GM23338 (cell line): ENCODE measurements at regions not wholly inside any gene's neighbourhood (a gene's known extent, or its start where the extent isn't known, plus 50 kb on each side); places are given as distances from the start of the nearest gene placed in this dataset.

ENCODE experiments used
- ATAC-seq: fragments of 200-7000 bp; cut with Tn5 transposase; 3 replicates; pipeline ENCODE4 v1.9.1; 2020
- DNase-seq: peaks from one replicate; pipeline ENCODE4 v3.0.0-alpha.2; 2015; ENCODE audit warnings: low spot score
- H2AFZ ChIP-seq: fragments of 200-600 bp; sonication (generic); 2 replicates; pipeline ENCODE4 v1.8.0; 2016; ENCODE audit warnings: antibody characterized with exemption, mild to moderate bottlenecking, moderate library complexity
- H3F3A ChIP-seq: fragments of 200-600 bp; sonication (generic); replicated peaks from 2 replicates; pipeline ENCODE4 v1.8.0; 2017; ENCODE audit warnings: antibody characterized with exemption, mixed run types, low read depth
- H3K27ac ChIP-seq: fragments of 200-600 bp; sonication (generic); 2 replicates; pipeline ENCODE4 v1.6.1; 2016; ENCODE audit warnings: low read depth
- H3K27me3 ChIP-seq: fragments of 200-600 bp; sonication (generic); 2 replicates; pipeline ENCODE4 v1.8.0; 2016; ENCODE audit warnings: mild to moderate bottlenecking, mixed run types, moderate library complexity; ENCODE audit not compliant: insufficient read depth
- H3K36me3 ChIP-seq: fragments of 200-600 bp; sonication (generic); 2 replicates; pipeline ENCODE4 v1.8.0; 2016; ENCODE audit warnings: mild to moderate bottlenecking; ENCODE audit not compliant: insufficient read depth
- H3K4me1 ChIP-seq: fragments of 200-600 bp; sonication (generic); 2 replicates; pipeline ENCODE4 v1.8.0; 2016; ENCODE audit warnings: mild to moderate bottlenecking, moderate library complexity; ENCODE audit not compliant: insufficient read depth
- H3K4me2 ChIP-seq: fragments of 200-600 bp; sonication (generic); 2 replicates; pipeline ENCODE4 v1.7.1; 2017; ENCODE audit warnings: mixed run types
- H3K4me3 ChIP-seq: fragments of 200-600 bp; sonication (generic); 2 replicates; pipeline ENCODE4 v1.6.1; 2016; ENCODE audit warnings: mixed run types
- H3K79me2 ChIP-seq: fragments of 200-600 bp; sonication (generic); replicated peaks from 2 replicates; pipeline ENCODE4 v1.8.0; 2017; ENCODE audit warnings: mild to moderate bottlenecking; ENCODE audit not compliant: insufficient read depth
- H3K9me2 ChIP-seq: fragments of 200-600 bp; sonication (generic); 2 replicates; pipeline ENCODE4 v1.8.0; 2017; ENCODE audit not compliant: insufficient read depth
- H4K20me1 ChIP-seq: fragments of 200-600 bp; sonication (generic); replicated peaks from 2 replicates; pipeline ENCODE4 v1.8.0; 2017; ENCODE audit warnings: mild to moderate bottlenecking; ENCODE audit not compliant: insufficient read depth
- H3K27ac Mint-ChIP-seq: 2 replicates; pipeline ENCODE4 v1.8.0; 2020; ENCODE audit warnings: inconsistent platforms, mild to moderate bottlenecking, moderate library complexity, mixed read lengths
- H3K27me3 Mint-ChIP-seq: 3 replicates; pipeline ENCODE4 v1.8.0; 2022; ENCODE audit warnings: low read depth, mild to moderate bottlenecking, moderate library complexity, mixed read lengths, inconsistent platforms; ENCODE audit not compliant: insufficient read depth, poor library complexity
- H3K36me3 Mint-ChIP-seq: 3 replicates; pipeline ENCODE4 v1.8.0; 2021; ENCODE audit warnings: low read depth, mild to moderate bottlenecking, inconsistent platforms, moderate library complexity, mixed read lengths
- H3K4me1 Mint-ChIP-seq: 3 replicates; pipeline ENCODE4 v1.8.0; 2020; ENCODE audit warnings: mild to moderate bottlenecking, inconsistent platforms, mixed read lengths
- H3K4me3 Mint-ChIP-seq: 3 replicates; pipeline ENCODE4 v1.8.0; 2021; ENCODE audit warnings: moderate library complexity, mild to moderate bottlenecking, inconsistent platforms, mixed read lengths
- H3K9me3 Mint-ChIP-seq: 3 replicates; pipeline ENCODE4 v1.8.0; 2020; ENCODE audit warnings: moderate library complexity, mild to moderate bottlenecking, inconsistent platforms, mixed read lengths
- CREB1 ChIP-seq: fragments of 250-450 bp; sonication (Bioruptor Pico); IDR thresholded peaks from 2 replicates; pipeline ENCODE4 v1.5.0; 2020; ENCODE audit warnings: low read depth, mild to moderate bottlenecking, moderate library complexity
- NANOG ChIP-seq: IDR thresholded peaks from 2 replicates; pipeline ENCODE4 v1.6.1; 2016; ENCODE audit warnings: antibody characterized with exemption, borderline replicate concordance
- POLR2AphosphoS5 ChIP-seq: IDR thresholded peaks from 2 replicates; pipeline ENCODE4 v1.6.1; 2016; ENCODE audit warnings: antibody characterized with exemption, low read depth
- STAT1 ChIP-seq: IDR thresholded peaks from one replicate; pipeline ENCODE4 v1.6.1; 2016; ENCODE audit warnings: antibody characterized with exemption; ENCODE audit not compliant: unreplicated experiment
- ZNF114 ChIP-seq: fragments of 250-450 bp; sonication (Bioruptor Pico); IDR thresholded peaks from 2 replicates; pipeline ENCODE4 v1.5.0; 2020; ENCODE audit warnings: mild to moderate bottlenecking, moderate library complexity
- TF ChIP-seq, protein P1 (sequence below): IDR thresholded peaks from 2 replicates; pipeline ENCODE4 v1.6.1; 2016; ENCODE audit warnings: antibody characterized with exemption
- TF ChIP-seq, protein P2 (sequence below), 2 experiments: fragments of 200-600 bp in 1 of 2; sonication (generic) in 1 of 2; conservative IDR thresholded peaks; 2 replicates each; pipeline versions ENCODE4 v1.5.1 to v1.6.1; 2016 to 2017; ENCODE audit warnings: antibody characterized with exemption in 2 of 2, low read depth in 2 of 2, mild to moderate bottlenecking in 2 of 2, moderate library complexity in 1 of 2
- TF ChIP-seq, protein P3 (sequence below): fragments of 250-450 bp; sonication (Bioruptor Pico); IDR thresholded peaks from 2 replicates; pipeline ENCODE4 v1.5.0; 2020; ENCODE audit warnings: mild to moderate bottlenecking, moderate library complexity
- TF ChIP-seq, protein P4 (sequence below): IDR thresholded peaks from one replicate; pipeline ENCODE4 v1.6.1; 2018; ENCODE audit warnings: antibody characterized with exemption; ENCODE audit not compliant: unreplicated experiment

DNA sequence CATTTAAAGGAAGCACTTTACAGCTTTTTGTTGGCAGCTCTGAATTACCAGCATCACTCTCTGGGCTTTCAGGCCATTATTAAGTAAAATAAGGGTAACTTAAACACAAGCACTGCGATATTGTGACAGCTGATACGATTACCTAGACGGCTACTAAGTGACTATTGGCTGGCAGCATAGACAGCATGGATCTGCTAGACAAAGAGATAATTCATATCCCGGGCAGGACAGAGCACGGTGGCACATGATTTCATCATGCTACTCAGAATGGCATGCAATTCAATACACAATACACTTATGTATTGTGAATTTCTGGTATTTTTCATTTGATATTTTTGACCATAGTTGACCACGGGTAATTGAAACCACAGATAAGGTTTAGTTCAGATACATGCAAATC is 522.0 kb upstream of the LRRN3 start:
- no peaks in the 10 kb centered on the region for H3K4me1 ChIP-seq
- no peaks in the 10 kb centered on the region for H4K20me1 ChIP-seq
- Mint-ChIP-seq H3K36me3 (no peaks in the 10 kb centered on the region), H3K4me1 (peaks cover 3% of the 10 kb centered on the region; the same call in 2 of the 3 replicates), H3K9me3 (no peaks in the 10 kb centered on the region), H3K27me3 (no peaks in the 10 kb centered on the region), H3K4me3 (no peak overlapping the region), H3K27ac (no peak overlapping the region)
- no peak overlapping the region for H3K4me2 ChIP-seq
- no peak overlapping the region for H3K4me3 ChIP-seq
- H3K27me3 ChIP-seq, result no peaks in the 10 kb centered on the region
- no peaks in the 10 kb centered on the region for H3K36me3 ChIP-seq
- no peaks in the 10 kb centered on the region for H3K79me2 ChIP-seq
- H3K27ac ChIP-seq, result no peak overlapping the region
- no peak for TF ChIP-seq NANOG
- TF ChIP-seq, protein P1, sequence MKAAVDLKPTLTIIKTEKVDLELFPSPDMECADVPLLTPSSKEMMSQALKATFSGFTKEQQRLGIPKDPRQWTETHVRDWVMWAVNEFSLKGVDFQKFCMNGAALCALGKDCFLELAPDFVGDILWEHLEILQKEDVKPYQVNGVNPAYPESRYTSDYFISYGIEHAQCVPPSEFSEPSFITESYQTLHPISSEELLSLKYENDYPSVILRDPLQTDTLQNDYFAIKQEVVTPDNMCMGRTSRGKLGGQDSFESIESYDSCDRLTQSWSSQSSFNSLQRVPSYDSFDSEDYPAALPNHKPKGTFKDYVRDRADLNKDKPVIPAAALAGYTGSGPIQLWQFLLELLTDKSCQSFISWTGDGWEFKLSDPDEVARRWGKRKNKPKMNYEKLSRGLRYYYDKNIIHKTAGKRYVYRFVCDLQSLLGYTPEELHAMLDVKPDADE, result no peak
- no peak for TF ChIP-seq CREB1
- TF ChIP-seq STAT1, result no peak
- TF ChIP-seq ZNF114 (CRISPR knock-in tag), result no peak
- no peak for TF ChIP-seq POLR2AphosphoS5
- TF ChIP-seq, protein P2, sequence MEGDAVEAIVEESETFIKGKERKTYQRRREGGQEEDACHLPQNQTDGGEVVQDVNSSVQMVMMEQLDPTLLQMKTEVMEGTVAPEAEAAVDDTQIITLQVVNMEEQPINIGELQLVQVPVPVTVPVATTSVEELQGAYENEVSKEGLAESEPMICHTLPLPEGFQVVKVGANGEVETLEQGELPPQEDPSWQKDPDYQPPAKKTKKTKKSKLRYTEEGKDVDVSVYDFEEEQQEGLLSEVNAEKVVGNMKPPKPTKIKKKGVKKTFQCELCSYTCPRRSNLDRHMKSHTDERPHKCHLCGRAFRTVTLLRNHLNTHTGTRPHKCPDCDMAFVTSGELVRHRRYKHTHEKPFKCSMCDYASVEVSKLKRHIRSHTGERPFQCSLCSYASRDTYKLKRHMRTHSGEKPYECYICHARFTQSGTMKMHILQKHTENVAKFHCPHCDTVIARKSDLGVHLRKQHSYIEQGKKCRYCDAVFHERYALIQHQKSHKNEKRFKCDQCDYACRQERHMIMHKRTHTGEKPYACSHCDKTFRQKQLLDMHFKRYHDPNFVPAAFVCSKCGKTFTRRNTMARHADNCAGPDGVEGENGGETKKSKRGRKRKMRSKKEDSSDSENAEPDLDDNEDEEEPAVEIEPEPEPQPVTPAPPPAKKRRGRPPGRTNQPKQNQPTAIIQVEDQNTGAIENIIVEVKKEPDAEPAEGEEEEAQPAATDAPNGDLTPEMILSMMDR (conservative IDR thresholded peaks at IDR 0.05; ENCODE audit: low read depth in 2 of 2), result no peak
- H3F3A ChIP-seq, result no peaks in the 10 kb centered on the region
- no peak for ATAC-seq
- no peak for DNase-seq
- no peak overlapping the region for H2AFZ ChIP-seq
- H3K9me2 ChIP-seq, result peaks cover 3% of the 10 kb centered on the region; the same call in 1 of the 2 replicates

DNA sequence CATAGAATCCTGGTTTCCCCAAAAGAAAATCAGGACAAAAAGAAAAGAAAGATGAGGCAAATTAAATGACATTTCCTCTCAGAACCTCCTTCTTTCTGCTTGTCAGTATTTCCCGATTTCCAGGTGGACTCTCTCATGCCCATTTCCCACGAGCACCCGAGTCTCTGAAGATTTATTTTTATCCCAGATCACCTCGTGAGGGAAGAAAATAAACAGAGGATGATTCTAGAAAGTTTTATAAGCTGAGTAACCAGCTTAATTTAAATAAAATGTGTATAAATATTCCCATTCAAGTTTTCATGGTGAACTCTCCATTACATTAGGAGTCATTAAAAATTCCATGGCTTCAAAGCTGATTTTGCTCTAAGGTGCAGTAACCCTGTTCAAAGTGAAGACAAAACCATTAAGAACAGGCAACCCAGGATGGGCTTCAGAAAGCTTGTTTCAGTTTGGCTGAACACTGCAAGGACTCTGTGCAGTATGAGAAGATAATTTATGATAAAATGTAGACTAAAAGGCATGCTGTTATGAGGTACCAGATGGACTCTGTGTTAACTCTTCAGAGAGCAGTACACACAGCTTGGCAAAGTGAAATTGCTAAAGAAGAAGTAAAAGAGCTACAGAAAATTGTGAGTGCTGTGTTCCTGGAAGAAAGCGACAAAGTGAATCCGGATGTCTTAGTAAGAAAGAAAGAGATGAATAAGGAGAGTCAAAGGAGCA is 521.3 kb upstream of the LRRN3 start:
- DNase-seq (no peak), ATAC-seq (no peak)
- Histone ChIP-seq H2AFZ (peak overlapping the region; percentile 39; the same call in 1 of the 2 replicates), H3K79me2 (no peaks in the 10 kb centered on the region), H3K9me2 (peaks cover 3% of the 10 kb centered on the region; the same call in 1 of the 2 replicates), H3K27me3 (no peaks in the 10 kb centered on the region), H3K4me3 (no peak overlapping the region), H4K20me1 (no peaks in the 10 kb centered on the region), H3F3A (no peaks in the 10 kb centered on the region), H3K4me1 (no peaks in the 10 kb centered on the region), H3K27ac (no peak overlapping the region), H3K4me2 (no peak overlapping the region), H3K36me3 (no peaks in the 10 kb centered on the region)
- H3K27ac Mint-ChIP-seq, result no peak overlapping the region; the same call in 1 of the 2 replicates
- peaks cover 5% of the 10 kb centered on the region; the same call in 2 of the 3 replicates for H3K4me1 Mint-ChIP-seq
- H3K36me3 Mint-ChIP-seq, result no peaks in the 10 kb centered on the region
- H3K4me3 Mint-ChIP-seq, result no peak overlapping the region
- H3K9me3 Mint-ChIP-seq, result no peaks in the 10 kb centered on the region
- H3K27me3 Mint-ChIP-seq, result no peaks in the 10 kb centered on the region
- TF ChIP-seq, protein P3, sequence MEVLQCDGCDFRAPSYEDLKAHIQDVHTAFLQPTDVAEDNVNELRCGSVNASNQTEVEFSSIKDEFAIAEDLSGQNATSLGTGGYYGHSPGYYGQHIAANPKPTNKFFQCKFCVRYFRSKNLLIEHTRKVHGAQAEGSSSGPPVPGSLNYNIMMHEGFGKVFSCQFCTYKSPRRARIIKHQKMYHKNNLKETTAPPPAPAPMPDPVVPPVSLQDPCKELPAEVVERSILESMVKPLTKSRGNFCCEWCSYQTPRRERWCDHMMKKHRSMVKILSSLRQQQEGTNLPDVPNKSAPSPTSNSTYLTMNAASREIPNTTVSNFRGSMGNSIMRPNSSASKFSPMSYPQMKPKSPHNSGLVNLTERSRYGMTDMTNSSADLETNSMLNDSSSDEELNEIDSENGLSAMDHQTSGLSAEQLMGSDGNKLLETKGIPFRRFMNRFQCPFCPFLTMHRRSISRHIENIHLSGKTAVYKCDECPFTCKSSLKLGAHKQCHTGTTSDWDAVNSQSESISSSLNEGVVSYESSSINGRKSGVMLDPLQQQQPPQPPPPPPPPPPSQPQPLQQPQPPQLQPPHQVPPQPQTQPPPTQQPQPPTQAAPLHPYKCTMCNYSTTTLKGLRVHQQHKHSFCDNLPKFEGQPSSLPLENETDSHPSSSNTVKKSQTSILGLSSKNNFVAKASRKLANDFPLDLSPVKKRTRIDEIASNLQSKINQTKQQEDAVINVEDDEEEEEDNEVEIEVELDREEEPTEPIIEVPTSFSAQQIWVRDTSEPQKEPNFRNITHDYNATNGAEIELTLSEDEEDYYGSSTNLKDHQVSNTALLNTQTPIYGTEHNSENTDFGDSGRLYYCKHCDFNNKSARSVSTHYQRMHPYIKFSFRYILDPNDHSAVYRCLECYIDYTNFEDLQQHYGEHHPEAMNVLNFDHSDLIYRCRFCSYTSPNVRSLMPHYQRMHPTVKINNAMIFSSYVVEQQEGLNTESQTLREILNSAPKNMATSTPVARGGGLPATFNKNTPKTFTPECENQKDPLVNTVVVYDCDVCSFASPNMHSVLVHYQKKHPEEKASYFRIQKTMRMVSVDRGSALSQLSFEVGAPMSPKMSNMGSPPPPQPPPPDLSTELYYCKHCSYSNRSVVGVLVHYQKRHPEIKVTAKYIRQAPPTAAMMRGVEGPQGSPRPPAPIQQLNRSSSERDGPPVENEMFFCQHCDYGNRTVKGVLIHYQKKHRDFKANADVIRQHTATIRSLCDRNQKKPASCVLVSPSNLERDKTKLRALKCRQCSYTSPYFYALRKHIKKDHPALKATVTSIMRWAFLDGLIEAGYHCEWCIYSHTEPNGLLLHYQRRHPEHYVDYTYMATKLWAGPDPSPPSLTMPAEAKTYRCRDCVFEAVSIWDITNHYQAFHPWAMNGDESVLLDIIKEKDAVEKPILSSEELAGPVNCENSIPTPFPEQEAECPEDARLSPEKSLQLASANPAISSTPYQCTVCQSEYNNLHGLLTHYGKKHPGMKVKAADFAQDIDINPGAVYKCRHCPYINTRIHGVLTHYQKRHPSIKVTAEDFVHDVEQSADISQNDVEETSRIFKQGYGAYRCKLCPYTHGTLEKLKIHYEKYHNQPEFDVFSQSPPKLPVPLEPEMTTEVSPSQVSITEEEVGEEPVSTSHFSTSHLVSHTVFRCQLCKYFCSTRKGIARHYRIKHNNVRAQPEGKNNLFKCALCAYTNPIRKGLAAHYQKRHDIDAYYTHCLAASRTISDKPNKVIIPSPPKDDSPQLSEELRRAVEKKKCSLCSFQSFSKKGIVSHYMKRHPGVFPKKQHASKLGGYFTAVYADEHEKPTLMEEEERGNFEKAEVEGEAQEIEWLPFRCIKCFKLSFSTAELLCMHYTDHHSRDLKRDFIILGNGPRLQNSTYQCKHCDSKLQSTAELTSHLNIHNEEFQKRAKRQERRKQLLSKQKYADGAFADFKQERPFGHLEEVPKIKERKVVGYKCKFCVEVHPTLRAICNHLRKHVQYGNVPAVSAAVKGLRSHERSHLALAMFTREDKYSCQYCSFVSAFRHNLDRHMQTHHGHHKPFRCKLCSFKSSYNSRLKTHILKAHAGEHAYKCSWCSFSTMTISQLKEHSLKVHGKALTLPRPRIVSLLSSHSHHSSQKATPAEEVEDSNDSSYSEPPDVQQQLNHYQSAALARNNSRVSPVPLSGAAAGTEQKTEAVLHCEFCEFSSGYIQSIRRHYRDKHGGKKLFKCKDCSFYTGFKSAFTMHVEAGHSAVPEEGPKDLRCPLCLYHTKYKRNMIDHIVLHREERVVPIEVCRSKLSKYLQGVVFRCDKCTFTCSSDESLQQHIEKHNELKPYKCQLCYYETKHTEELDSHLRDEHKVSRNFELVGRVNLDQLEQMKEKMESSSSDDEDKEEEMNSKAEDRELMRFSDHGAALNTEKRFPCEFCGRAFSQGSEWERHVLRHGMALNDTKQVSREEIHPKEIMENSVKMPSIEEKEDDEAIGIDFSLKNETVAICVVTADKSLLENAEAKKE, result no peak
- TF ChIP-seq CREB1, result no peak
- TF ChIP-seq, protein P4, sequence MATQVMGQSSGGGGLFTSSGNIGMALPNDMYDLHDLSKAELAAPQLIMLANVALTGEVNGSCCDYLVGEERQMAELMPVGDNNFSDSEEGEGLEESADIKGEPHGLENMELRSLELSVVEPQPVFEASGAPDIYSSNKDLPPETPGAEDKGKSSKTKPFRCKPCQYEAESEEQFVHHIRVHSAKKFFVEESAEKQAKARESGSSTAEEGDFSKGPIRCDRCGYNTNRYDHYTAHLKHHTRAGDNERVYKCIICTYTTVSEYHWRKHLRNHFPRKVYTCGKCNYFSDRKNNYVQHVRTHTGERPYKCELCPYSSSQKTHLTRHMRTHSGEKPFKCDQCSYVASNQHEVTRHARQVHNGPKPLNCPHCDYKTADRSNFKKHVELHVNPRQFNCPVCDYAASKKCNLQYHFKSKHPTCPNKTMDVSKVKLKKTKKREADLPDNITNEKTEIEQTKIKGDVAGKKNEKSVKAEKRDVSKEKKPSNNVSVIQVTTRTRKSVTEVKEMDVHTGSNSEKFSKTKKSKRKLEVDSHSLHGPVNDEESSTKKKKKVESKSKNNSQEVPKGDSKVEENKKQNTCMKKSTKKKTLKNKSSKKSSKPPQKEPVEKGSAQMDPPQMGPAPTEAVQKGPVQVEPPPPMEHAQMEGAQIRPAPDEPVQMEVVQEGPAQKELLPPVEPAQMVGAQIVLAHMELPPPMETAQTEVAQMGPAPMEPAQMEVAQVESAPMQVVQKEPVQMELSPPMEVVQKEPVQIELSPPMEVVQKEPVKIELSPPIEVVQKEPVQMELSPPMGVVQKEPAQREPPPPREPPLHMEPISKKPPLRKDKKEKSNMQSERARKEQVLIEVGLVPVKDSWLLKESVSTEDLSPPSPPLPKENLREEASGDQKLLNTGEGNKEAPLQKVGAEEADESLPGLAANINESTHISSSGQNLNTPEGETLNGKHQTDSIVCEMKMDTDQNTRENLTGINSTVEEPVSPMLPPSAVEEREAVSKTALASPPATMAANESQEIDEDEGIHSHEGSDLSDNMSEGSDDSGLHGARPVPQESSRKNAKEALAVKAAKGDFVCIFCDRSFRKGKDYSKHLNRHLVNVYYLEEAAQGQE, result no peak
